H1 (cell line): ENCODE measurements at regions not wholly inside any gene's neighbourhood (a gene's known extent, or its start where the extent isn't known, plus 50 kb on each side); places are given as distances from the start of the nearest gene placed in this dataset.

Source experiments
- BACH1 ChIP-seq: IDR thresholded peaks from 2 replicates; pipeline ENCODE4 v1.6.1; 2012; ENCODE audit warnings: low read length, improper control_type of control experiment
- HDAC6 ChIP-seq: IDR thresholded peaks from one replicate; pipeline ENCODE4 v1.7.1; 2012; ENCODE audit warnings: low read depth, mild to moderate bottlenecking, inconsistent platforms, low read length, moderate library complexity
- KDM4A ChIP-seq: IDR thresholded peaks from one replicate; pipeline ENCODE4 v1.7.1; 2012; ENCODE audit warnings: low read depth, mild to moderate bottlenecking, moderate library complexity, low read length, inconsistent platforms; ENCODE audit not compliant: severe bottlenecking
- PHF8 ChIP-seq: fragments of 200-600 bp; sonication (generic); conservative IDR thresholded peaks from 2 replicates; pipeline ENCODE4 v1.7.1; 2012; ENCODE audit warnings: low read depth, mild to moderate bottlenecking, inconsistent platforms, low read length, moderate library complexity
- POU5F1 ChIP-seq: IDR thresholded peaks from 2 replicates; pipeline ENCODE4 v1.6.1; 2011; ENCODE audit warnings: low read depth, mild to moderate bottlenecking, low read length, moderate library complexity
- TEAD4 ChIP-seq: IDR thresholded peaks from 2 replicates; pipeline ENCODE4 v1.6.1; 2012; ENCODE audit warnings: low read depth, low read length, inconsistent platforms, mixed read lengths
- TF ChIP-seq, protein P1 (sequence below): fragments of 300-600 bp; sonication (generic); IDR thresholded peaks from 2 replicates; pipeline ENCODE4 v1.7.1; 2012; ENCODE audit warnings: low read length, moderate library complexity, mild to moderate bottlenecking, inconsistent platforms; ENCODE audit not compliant: insufficient replicate concordance
- TF ChIP-seq, protein P2 (sequence below): IDR thresholded peaks from 2 replicates; pipeline ENCODE4 v1.6.1; 2012; ENCODE audit warnings: low read length, inconsistent platforms

DNA sequence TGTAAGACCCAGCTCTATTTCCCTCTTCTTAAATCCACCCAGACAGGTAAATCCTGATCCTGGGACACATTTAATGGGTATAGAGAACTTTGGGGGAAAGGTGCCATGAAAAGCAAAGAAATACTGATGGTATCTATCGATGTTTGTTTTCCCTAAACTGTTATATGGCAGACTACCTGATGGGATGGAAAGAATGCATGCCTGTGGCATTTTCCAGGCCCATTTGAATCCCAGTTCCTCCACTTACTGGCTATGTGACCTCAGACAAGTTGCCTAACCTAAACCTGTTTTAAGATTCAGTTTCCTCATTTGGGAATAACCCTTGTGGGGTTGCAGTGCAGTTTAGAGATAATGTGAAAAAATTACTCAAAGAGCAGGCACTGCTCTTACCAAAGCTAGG, 404.5 kb downstream of the FUT8 start (continued):
- TF ChIP-seq, protein P1, sequence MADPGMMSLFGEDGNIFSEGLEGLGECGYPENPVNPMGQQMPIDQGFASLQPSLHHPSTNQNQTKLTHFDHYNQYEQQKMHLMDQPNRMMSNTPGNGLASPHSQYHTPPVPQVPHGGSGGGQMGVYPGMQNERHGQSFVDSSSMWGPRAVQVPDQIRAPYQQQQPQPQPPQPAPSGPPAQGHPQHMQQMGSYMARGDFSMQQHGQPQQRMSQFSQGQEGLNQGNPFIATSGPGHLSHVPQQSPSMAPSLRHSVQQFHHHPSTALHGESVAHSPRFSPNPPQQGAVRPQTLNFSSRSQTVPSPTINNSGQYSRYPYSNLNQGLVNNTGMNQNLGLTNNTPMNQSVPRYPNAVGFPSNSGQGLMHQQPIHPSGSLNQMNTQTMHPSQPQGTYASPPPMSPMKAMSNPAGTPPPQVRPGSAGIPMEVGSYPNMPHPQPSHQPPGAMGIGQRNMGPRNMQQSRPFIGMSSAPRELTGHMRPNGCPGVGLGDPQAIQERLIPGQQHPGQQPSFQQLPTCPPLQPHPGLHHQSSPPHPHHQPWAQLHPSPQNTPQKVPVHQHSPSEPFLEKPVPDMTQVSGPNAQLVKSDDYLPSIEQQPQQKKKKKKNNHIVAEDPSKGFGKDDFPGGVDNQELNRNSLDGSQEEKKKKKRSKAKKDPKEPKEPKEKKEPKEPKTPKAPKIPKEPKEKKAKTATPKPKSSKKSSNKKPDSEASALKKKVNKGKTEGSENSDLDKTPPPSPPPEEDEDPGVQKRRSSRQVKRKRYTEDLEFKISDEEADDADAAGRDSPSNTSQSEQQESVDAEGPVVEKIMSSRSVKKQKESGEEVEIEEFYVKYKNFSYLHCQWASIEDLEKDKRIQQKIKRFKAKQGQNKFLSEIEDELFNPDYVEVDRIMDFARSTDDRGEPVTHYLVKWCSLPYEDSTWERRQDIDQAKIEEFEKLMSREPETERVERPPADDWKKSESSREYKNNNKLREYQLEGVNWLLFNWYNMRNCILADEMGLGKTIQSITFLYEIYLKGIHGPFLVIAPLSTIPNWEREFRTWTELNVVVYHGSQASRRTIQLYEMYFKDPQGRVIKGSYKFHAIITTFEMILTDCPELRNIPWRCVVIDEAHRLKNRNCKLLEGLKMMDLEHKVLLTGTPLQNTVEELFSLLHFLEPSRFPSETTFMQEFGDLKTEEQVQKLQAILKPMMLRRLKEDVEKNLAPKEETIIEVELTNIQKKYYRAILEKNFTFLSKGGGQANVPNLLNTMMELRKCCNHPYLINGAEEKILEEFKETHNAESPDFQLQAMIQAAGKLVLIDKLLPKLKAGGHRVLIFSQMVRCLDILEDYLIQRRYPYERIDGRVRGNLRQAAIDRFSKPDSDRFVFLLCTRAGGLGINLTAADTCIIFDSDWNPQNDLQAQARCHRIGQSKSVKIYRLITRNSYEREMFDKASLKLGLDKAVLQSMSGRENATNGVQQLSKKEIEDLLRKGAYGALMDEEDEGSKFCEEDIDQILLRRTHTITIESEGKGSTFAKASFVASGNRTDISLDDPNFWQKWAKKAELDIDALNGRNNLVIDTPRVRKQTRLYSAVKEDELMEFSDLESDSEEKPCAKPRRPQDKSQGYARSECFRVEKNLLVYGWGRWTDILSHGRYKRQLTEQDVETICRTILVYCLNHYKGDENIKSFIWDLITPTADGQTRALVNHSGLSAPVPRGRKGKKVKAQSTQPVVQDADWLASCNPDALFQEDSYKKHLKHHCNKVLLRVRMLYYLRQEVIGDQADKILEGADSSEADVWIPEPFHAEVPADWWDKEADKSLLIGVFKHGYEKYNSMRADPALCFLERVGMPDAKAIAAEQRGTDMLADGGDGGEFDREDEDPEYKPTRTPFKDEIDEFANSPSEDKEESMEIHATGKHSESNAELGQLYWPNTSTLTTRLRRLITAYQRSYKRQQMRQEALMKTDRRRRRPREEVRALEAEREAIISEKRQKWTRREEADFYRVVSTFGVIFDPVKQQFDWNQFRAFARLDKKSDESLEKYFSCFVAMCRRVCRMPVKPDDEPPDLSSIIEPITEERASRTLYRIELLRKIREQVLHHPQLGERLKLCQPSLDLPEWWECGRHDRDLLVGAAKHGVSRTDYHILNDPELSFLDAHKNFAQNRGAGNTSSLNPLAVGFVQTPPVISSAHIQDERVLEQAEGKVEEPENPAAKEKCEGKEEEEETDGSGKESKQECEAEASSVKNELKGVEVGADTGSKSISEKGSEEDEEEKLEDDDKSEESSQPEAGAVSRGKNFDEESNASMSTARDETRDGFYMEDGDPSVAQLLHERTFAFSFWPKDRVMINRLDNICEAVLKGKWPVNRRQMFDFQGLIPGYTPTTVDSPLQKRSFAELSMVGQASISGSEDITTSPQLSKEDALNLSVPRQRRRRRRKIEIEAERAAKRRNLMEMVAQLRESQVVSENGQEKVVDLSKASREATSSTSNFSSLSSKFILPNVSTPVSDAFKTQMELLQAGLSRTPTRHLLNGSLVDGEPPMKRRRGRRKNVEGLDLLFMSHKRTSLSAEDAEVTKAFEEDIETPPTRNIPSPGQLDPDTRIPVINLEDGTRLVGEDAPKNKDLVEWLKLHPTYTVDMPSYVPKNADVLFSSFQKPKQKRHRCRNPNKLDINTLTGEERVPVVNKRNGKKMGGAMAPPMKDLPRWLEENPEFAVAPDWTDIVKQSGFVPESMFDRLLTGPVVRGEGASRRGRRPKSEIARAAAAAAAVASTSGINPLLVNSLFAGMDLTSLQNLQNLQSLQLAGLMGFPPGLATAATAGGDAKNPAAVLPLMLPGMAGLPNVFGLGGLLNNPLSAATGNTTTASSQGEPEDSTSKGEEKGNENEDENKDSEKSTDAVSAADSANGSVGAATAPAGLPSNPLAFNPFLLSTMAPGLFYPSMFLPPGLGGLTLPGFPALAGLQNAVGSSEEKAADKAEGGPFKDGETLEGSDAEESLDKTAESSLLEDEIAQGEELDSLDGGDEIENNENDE, result no peak
- TF ChIP-seq, protein P2, sequence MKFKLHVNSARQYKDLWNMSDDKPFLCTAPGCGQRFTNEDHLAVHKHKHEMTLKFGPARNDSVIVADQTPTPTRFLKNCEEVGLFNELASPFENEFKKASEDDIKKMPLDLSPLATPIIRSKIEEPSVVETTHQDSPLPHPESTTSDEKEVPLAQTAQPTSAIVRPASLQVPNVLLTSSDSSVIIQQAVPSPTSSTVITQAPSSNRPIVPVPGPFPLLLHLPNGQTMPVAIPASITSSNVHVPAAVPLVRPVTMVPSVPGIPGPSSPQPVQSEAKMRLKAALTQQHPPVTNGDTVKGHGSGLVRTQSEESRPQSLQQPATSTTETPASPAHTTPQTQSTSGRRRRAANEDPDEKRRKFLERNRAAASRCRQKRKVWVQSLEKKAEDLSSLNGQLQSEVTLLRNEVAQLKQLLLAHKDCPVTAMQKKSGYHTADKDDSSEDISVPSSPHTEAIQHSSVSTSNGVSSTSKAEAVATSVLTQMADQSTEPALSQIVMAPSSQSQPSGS, result no peak
- no peak for TF ChIP-seq TEAD4
- TF ChIP-seq PHF8, result no peak
- no peak for TF ChIP-seq HDAC6
- no peak for TF ChIP-seq KDM4A
- no peak for TF ChIP-seq BACH1
- no peak for TF ChIP-seq POU5F1
